GM18505 (cell line): ENCODE measurements at regions not wholly inside any gene's neighbourhood (a gene's known extent, or its start where the extent isn't known, plus 50 kb on each side); places are given as distances from the start of the nearest gene placed in this dataset.

ENCODE experiments used
- ATAC-seq: cut with Tn5 transposase; IDR thresholded peaks from one replicate; pipeline ENCODE4 v1.9.1; 2021; ENCODE audit not compliant: unreplicated experiment
- POLR2A ChIP-seq: IDR thresholded peaks from 4 replicates; pipeline ENCODE4 v1.6.1; 2011; ENCODE audit warnings: borderline replicate concordance; ENCODE audit not compliant: insufficient read depth, insufficient read length; ENCODE audit errors: extremely low read depth

DNA sequence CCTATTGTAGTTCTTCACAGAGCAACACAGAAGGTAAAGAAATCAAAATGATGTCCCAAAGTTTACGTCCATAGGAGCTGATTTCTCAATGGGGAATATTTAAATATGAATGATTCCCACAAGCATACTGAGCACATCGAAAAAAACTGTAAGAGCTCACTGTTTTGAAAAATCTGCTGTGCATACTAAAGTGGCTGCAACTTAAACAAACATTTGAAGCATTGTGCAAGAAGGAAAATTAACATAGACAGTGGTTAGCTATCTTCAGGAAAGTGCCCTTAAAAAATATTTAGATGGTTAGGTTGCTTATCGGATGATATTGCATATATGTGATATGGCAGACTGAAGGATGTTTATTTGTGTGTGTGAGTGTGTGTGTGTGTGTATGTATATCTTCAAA lies 747.6 kb downstream of the RFPL4B start:
- TF ChIP-seq POLR2A: no peak
- no peak for ATAC-seq

DNA sequence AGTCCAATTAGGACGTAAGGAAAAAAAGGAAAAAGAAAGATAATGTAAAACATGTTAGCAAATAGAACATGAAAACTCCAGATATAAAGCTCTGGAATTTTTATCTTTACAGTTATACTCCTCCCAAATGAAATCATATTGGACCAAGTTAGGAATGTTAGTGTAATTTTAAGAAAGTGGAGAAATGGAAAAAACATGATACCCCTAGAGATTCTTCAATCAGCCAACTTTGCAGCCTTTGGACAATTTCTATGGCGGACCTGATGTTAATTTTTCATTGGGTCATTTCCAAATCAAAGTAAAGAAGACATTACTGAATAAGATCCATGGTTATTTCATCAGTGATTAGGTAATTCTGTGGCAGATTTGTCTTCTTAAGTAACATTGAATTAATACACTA lies 748.7 kb downstream of the RFPL4B start:
- ATAC-seq: no peak
- TF ChIP-seq POLR2A: no peak

GRCh38 chr6:113102761-113103160 lies 754.4 kb upstream of the MARCKS start:
- TF ChIP-seq POLR2A: no peak
- ATAC-seq: no peak

DNA sequence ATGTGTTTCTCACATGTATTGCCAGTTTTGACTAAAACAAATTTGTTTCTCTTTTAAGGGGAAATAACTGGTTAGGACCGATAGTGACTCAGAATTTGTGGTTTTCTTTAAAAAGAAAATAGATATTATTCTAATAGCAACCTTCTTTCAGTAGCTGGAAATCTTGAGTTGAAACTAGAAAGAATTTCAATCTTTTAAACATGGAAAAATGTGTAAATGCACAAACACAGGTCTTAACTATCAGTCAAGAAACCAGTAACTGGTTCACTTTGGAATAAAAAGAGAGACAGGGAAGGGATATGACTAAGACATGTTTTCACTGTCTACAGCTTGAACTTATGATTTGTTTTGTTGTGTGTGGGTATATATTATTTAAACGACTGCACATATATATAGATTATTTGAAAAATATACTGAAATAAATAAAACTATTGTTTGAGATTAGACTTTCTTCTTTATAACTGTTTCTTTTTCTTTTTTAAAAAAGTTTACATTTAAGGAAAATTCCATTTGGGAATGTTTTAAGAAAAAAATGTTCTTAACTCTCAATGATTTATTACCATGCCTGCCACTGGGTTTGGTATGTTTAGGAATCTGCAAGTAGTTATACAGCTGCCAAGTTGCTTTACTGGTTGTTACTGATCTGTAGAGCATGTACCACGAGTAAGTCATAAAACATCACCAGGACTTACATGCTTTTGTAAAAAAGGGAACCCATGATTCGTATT lies 753.3 kb upstream of the MARCKS start:
- ATAC-seq: no peak
- no peak for TF ChIP-seq POLR2A

GRCh38 chr6:113104541-113104940 lies 752.6 kb upstream of the MARCKS start:
- no peak for ATAC-seq
- no peak for TF ChIP-seq POLR2A

- TF ChIP-seq POLR2A: no peak
- ATAC-seq: no peak
Measured at GRCh38 chr6:113104951-113105350, 752.2 kb upstream of the MARCKS start.

DNA sequence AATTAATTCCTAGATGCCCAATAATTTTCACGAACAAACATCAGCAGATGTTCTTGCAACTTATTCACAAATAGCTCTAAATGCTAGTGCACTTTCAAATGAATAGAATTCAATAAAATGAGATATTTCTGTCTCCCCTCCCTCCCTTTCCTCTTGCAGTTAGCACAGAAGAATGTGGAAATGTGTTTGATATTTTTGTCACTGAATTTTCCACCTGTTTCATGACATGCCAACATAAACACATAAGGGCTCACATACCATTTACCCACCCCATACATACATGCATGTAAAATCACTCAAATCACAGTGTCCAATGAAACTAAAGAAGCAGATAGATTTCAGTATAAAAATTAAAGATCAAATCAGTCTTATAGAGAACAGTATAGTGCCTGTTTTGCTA lies 746.9 kb upstream of the MARCKS start:
- ATAC-seq: no peak
- no peak for TF ChIP-seq POLR2A

DNA sequence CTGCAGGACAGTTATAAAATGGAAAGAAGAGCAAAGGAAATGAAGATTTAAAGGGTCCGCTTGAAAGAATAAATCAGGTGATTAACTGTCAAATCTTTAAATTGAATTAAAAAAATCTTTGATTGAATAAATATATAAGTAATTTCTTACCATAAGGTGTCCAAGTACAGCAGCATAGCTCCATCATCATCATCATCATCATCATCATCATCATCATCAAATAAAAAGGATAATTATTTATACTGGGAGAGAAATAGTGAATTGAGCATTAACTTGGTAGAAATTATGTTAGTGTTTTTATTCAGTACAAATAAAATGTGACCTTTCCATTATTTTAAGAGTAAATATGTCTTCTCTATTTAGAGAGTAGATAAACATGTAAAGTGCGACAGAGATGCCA lies 745.6 kb upstream of the MARCKS start:
- ATAC-seq: no peak
- TF ChIP-seq POLR2A: no peak

GRCh38 chr6:113112086-113112485 lies 745.1 kb upstream of the MARCKS start:
- TF ChIP-seq POLR2A: no peak
- no peak for ATAC-seq

DNA sequence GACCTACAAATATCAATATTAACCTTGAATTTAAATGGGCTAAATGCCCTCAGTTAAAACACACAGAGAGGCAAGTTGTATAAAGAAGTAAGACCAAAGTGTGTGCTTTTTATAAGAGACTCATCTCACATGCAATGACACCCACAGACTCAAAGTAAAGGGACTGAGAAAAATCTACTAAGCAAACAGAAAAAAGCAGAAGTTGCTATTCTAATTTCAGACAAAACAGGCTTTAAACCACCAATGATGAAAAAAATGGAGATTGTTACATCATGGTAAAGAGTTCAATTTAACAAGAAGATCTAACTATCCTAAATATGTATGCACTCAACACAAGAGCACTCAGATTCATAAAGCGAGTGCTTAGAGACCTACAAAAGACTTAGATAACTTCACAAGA lies 741.9 kb upstream of the MARCKS start:
- ATAC-seq: no peak
- TF ChIP-seq POLR2A: no peak

GRCh38 chr6:113120224-113120581 lies 736.9 kb upstream of the MARCKS start:
- TF ChIP-seq POLR2A: no peak
- ATAC-seq: no peak

DNA sequence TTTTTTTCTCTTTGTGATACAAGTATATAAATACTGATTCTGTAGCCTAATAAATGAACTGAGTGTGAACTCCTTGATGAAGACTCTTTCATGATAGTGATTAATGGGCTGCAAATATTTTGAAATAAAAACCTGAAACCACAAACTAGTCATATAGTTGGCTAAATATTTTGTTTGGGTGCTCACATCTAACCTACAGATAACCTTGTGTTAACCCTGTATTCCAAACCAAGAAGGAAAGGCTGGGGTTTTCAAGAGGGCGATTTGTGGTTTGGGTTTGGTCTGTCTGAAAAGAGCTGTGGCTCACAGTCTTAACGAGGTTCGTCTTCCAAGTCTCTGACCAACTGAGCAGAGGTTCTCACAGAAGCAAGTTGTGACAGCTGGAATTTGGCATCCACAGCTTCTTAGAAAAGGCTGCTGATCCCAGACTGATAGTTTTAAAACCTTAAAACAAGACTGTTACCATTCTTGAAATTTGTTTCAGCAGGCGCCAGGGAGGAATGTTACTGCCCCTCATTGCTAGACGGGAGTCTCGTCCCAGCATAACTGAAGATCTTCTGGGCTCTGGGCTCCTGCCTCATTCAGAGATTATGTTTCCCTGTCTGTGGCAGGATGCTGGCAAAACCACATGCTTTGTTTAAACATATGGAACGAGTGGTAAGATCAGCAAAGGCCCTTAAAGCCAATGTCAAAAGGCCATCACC lies 736.4 kb upstream of the MARCKS start:
- no peak for TF ChIP-seq POLR2A
- ATAC-seq: no peak

DNA sequence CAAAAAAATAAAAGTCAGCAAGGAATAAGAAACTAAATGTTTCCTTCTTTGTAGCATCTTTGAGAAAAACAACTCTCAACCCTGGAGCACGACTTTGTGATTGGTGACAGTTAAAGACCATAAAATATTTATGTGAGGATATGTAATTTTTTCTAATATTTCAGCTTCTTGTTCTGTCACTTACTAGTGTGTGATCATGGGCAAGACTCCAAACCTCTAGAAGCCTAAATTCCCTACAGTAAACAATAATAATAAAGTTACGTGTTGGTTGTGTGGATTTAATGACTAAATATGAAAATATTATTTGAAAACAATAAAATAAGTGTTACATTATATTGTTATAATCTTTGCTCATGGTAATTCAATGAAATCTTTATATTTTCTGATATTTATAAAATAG lies 735.6 kb upstream of the MARCKS start:
- TF ChIP-seq POLR2A: no peak
- ATAC-seq: no peak

DNA sequence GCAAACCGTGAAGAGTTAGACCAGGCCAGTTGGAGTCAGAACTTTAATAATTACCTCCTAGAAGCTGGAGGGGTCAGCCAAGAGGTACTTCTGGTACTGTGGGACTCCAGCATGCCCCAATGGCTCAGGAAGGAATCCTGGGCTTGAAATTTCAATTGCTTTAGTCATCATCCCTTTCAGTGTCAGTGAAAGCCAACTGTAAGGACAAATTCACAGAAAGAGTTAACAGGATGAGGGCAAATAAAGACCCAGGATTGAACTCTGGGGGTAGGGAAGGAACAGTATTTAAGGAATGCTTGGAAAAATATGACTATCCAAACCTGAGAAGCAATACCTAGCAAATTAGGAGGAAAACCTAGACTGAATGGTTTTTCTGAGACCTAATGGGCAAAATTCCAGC lies 735.1 kb upstream of the MARCKS start:
- TF ChIP-seq POLR2A: no peak
- no peak for ATAC-seq
